Nephron progenitor cell (in vitro differentiated cells): ENCODE measurements at regions not wholly inside any gene's neighbourhood (a gene's known extent, or its start where the extent isn't known, plus 50 kb on each side); places are given as distances from the start of the nearest gene placed in this dataset.

Experiments used
- DNase-seq: peaks from one replicate; pipeline ENCODE4 v3.0.0; 2021
- H3K27ac Mint-ChIP-seq: 2 replicates; pipeline ENCODE4 v1.8.0; 2021; ENCODE audit warnings: mild to moderate bottlenecking, moderate library complexity, mixed read lengths
- H3K27me3 Mint-ChIP-seq: 2 replicates; pipeline ENCODE4 v1.8.0; 2021; ENCODE audit warnings: mild to moderate bottlenecking, low read depth, mixed read lengths; ENCODE audit not compliant: poor library complexity
- H3K36me3 Mint-ChIP-seq: 2 replicates; pipeline ENCODE4 v1.8.0; 2021; ENCODE audit warnings: low read depth, mixed read lengths
- H3K4me1 Mint-ChIP-seq: 2 replicates; pipeline ENCODE4 v1.8.0; 2021; ENCODE audit warnings: mixed read lengths
- H3K4me3 Mint-ChIP-seq: 2 replicates; pipeline ENCODE4 v1.8.0; 2021; ENCODE audit warnings: mild to moderate bottlenecking, moderate library complexity, mixed read lengths
- H3K9me3 Mint-ChIP-seq: 2 replicates; pipeline ENCODE4 v1.8.0; 2021; ENCODE audit warnings: mild to moderate bottlenecking, moderate library complexity, mixed read lengths
- TF ChIP-seq, protein P1 (sequence below): fragments of 200-600 bp; sonication (generic); IDR thresholded peaks from 2 replicates; pipeline ENCODE4 v1.5.0; 2021; ENCODE audit warnings: antibody characterized with exemption

- Mint-ChIP-seq H3K4me3 (no peak overlapping the region), H3K4me1 (peaks cover 16% of the 10 kb centered on the region), H3K36me3 (no peaks in the 10 kb centered on the region), H3K27me3 (peaks cover 7% of the 10 kb centered on the region), H3K27ac (no peak overlapping the region), H3K9me3 (peaks cover under 1% of the 10 kb centered on the region)
- TF ChIP-seq, protein P1, sequence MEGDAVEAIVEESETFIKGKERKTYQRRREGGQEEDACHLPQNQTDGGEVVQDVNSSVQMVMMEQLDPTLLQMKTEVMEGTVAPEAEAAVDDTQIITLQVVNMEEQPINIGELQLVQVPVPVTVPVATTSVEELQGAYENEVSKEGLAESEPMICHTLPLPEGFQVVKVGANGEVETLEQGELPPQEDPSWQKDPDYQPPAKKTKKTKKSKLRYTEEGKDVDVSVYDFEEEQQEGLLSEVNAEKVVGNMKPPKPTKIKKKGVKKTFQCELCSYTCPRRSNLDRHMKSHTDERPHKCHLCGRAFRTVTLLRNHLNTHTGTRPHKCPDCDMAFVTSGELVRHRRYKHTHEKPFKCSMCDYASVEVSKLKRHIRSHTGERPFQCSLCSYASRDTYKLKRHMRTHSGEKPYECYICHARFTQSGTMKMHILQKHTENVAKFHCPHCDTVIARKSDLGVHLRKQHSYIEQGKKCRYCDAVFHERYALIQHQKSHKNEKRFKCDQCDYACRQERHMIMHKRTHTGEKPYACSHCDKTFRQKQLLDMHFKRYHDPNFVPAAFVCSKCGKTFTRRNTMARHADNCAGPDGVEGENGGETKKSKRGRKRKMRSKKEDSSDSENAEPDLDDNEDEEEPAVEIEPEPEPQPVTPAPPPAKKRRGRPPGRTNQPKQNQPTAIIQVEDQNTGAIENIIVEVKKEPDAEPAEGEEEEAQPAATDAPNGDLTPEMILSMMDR: no peak
- DNase-seq: no peak
Observed at GRCh38 chr2:14516844-14517243, 115.7 kb upstream of the LRATD1 start.

DNA sequence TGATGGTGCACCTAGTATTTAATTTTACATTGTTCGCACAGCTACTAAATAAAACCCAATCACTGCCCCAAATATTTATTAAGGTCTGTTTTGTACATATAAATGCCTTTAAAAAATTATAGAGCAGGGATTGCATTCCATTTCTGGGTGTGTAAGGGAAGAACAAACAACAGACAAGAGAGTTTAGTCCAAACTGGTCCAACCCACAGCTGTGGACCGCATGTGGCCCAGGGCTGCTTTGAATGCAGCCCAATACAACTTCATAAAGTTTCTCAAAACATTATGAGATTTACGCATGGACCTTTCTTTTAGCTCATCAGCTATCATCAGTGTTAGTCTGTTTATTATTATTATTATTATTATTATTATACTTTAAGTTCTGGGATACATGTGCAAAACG lies 114.8 kb upstream of the LRATD1 start:
- Mint-ChIP-seq H3K36me3 (peaks cover 3% of the 10 kb centered on the region), H3K27me3 (peaks cover 7% of the 10 kb centered on the region), H3K27ac (no peak overlapping the region), H3K4me1 (peaks cover 16% of the 10 kb centered on the region), H3K4me3 (no peak overlapping the region), H3K9me3 (peaks cover 5% of the 10 kb centered on the region)
- TF ChIP-seq, protein P1: no peak
- no peak for DNase-seq

DNA sequence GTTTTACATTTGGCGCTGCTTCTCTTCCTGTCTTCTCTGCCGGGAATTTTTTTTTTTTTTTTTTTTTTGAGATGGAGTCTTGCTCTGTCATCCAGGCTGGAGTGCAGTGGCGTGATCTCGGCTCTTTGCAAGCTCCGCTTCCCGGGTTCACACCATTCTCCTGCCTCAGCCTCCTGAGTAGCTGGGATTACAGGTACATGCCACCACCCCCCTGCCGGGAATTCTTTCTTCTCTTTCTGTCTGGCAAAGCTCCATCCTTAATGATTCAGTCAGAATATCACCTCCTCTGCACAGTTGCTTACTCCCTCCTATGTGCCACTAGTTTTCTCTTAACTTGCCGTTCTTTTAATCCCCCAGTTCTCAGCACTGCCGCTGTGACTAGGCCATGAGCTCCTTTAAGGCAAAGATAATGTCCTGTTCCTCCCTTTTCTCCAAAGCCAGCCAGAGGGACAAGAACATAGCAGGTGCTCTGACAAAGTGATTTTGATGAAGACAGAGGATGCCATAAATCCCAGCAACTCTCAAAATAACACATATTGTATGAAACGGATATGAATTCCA lies 112.1 kb upstream of the LRATD1 start:
- H3K36me3 Mint-ChIP-seq: peaks cover 3% of the 10 kb centered on the region
- DNase-seq: no peak
- no peaks in the 10 kb centered on the region for H3K4me1 Mint-ChIP-seq
- H3K9me3 Mint-ChIP-seq: peaks cover 5% of the 10 kb centered on the region
- H3K4me3 Mint-ChIP-seq: no peak overlapping the region
- H3K27me3 Mint-ChIP-seq: peaks cover 4% of the 10 kb centered on the region
- H3K27ac Mint-ChIP-seq: no peak overlapping the region
- TF ChIP-seq, protein P1: no peak

DNA sequence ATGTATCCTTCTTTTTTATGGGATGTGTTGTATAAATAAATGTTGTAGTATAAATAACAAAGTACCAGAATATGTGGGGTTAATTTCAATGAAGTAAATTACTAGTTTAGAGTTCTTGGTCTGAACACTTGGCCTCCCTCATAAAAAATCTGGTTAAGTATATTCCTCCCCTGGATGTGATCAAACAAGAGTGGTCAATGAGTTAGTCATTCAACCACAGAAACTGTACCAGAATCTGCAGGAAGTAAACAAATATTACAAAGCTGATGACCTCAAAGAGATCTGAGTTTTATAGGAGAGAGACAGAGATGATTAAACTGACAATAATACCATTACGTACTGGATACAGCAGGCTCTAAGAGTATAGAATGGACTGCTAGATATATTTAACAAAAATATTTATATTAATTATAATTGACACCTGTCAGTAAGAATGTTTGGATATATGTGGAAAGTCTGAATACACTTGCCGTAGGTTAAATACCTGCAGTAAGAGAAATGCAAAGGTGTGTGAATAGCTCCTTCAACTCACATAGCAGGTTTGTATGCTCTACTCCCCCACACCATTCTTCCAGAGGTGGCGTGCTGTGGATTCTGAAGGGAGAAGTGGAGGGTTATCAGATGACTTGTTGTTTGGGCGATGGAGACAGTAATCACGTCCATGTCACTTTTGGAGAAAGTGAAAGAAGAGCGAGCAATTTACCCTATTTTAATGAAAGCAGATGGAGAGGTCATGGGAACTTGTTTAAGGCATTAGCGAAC lies 108.3 kb upstream of the LRATD1 start:
- TF ChIP-seq, protein P1: no peak
- Mint-ChIP-seq H3K27me3 (peaks cover 4% of the 10 kb centered on the region), H3K9me3 (peaks cover 5% of the 10 kb centered on the region), H3K4me3 (no peak overlapping the region), H3K4me1 (no peaks in the 10 kb centered on the region), H3K36me3 (peaks cover 3% of the 10 kb centered on the region), H3K27ac (no peak overlapping the region)
- no peak for DNase-seq

DNA sequence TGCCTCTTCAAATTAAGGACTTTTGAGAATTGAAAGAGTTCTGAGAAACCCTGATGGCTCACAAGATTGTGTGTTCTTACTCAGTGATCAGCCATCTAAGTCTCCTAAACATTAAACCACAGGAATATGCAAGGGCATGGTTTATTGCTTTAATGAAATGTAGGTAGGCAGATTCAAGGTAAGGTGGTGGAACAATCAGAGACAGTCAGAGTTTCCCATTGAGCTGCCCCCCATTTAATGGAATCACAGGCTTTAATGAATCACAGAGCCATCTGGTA lies 107.8 kb upstream of the LRATD1 start:
- Mint-ChIP-seq H3K27ac (no peak overlapping the region), H3K9me3 (peaks cover 5% of the 10 kb centered on the region), H3K4me1 (no peaks in the 10 kb centered on the region), H3K27me3 (peaks cover 4% of the 10 kb centered on the region), H3K36me3 (peaks cover 3% of the 10 kb centered on the region), H3K4me3 (no peak overlapping the region)
- DNase-seq: no peak
- TF ChIP-seq, protein P1: no peak

- TF ChIP-seq, protein P1: no peak
- Mint-ChIP-seq H3K27ac (no peak overlapping the region), H3K36me3 (no peaks in the 10 kb centered on the region), H3K9me3 (no peaks in the 10 kb centered on the region), H3K4me3 (no peak overlapping the region), H3K4me1 (no peaks in the 10 kb centered on the region), H3K27me3 (no peaks in the 10 kb centered on the region)
- DNase-seq: no peak
Observed at GRCh38 chr2:14530506-14530905, 102.0 kb upstream of the LRATD1 start.
